Activated naive CD8-positive, alpha-beta T cell treated with anti-CD3 and anti-CD28 coated beads, Interleukin-2, amount 10 ng/mL, durations not matched to agents 7 days and 5 days (primary cell): ENCODE measurements at regions not wholly inside any gene's neighbourhood (a gene's known extent, or its start where the extent isn't known, plus 50 kb on each side); places are given as distances from the start of the nearest gene placed in this dataset.

Experiments used
- ATAC-seq: fragments of 150-1000 bp; cut with Tn5 transposase; one replicate; pipeline ENCODE4 v1.10.0; 2021; ENCODE audit warnings: low read depth, moderate library complexity
- POLR2A ChIA-PET: fragments of 350-600 bp; sonication (Branson Sonifier 250); formaldehyde crosslinking; loops from one replicate; lab custom pipeline; 2021; ENCODE audit warnings: antibody characterized with exemption; lab: Charles Lee
- DNase-seq: peaks from one replicate; pipeline ENCODE4 v3.0.0; 2021
- H3K27ac Mint-ChIP-seq: one replicate; pipeline ENCODE4 v1.8.0; 2022; ENCODE audit warnings: mild to moderate bottlenecking, mixed read lengths
- H3K27me3 Mint-ChIP-seq: one replicate; pipeline ENCODE4 v1.8.0; 2022; ENCODE audit warnings: mild to moderate bottlenecking, moderate library complexity, mixed read lengths
- H3K36me3 Mint-ChIP-seq: one replicate; pipeline ENCODE4 v1.8.0; 2021; ENCODE audit warnings: mild to moderate bottlenecking, mixed read lengths
- H3K4me1 Mint-ChIP-seq: one replicate; pipeline ENCODE4 v1.8.0; 2021; ENCODE audit warnings: mixed read lengths
- H3K4me3 Mint-ChIP-seq: one replicate; pipeline ENCODE4 v1.8.0; 2022; ENCODE audit warnings: mild to moderate bottlenecking, moderate library complexity, mixed read lengths
- H3K9me3 Mint-ChIP-seq: one replicate; pipeline ENCODE4 v1.8.0; 2021; ENCODE audit warnings: mixed read lengths

- Mint-ChIP-seq H3K4me3 (no peak overlapping the region), H3K36me3 (no peaks in the 10 kb centered on the region), H3K27ac (no peak overlapping the region), H3K4me1 (no peaks in the 10 kb centered on the region), H3K9me3 (no peaks in the 10 kb centered on the region), H3K27me3 (no peaks in the 10 kb centered on the region)
- no peak for DNase-seq
- ATAC-seq = no peak
- POLR2A ChIA-PET = no interaction called here
Measured at GRCh38 chr18:55641486-55641885, 53.5 kb upstream of the TCF4 start.
